K562 (cell line): ENCODE measurements at regions not wholly inside any gene's neighbourhood (a gene's known extent, or its start where the extent isn't known, plus 50 kb on each side); places are given as distances from the start of the nearest gene placed in this dataset.

Experiments used
- ATAC-seq: fragments of 200-7000 bp; cut with Tn5 transposase; 3 replicates; pipeline ENCODE4 v1.9.1; 2020; ENCODE audit warnings: moderate library complexity
- BruUV-seq: library from RNA; stranded (reverse); fragments of 400-500 nt; replicated peaks from 2 replicates; lab custom pipeline; 2021; lab: Mats Ljungman, UMichigan
- CTCF ChIA-PET: fragments of 300-600 bp; formaldehyde crosslinking; extraction: SDS; loops from one replicate; lab custom pipeline; 2021; ENCODE audit warnings: low intra/inter-chr PET ratio; lab: Yijun Ruan, JAX
- POLR2A ChIA-PET: fragments of 300-600, 350-650 bp; sonication (Branson Sonifier 250); formaldehyde crosslinking; extraction: SDS; loops from one replicate; lab custom pipeline; 2021; ENCODE audit warnings: antibody characterized with exemption, inconsistent platforms; lab: Yijun Ruan, JAX
- DNase-seq, 4 experiments: peaks; one replicate each; pipeline versions ENCODE4 v3.0.0 to v3.0.0-alpha.2; 2011 to 2018; ENCODE audit warnings: low spot score in 3 of 4, mixed read lengths in 3 of 4; ENCODE audit errors: extremely low read depth in 1 of 4
- FAIRE-seq: peaks from 2 replicates; lab custom pipeline; 2011; peaks lifted over from hg19 to GRCh38; lab: Jason Lieb, UNC
- H2AFZ ChIP-seq: 2 replicates; pipeline ENCODE4 v1.6.0; 2011; ENCODE audit warnings: low read depth, low read length, control low read depth, inconsistent platforms
- H3K27ac ChIP-seq: fragments of 200-600 bp; 3 replicates; pipeline ENCODE4 v1.8.0; 2011; ENCODE audit warnings: low read depth, mild to moderate bottlenecking, control low read depth, inconsistent platforms, low read length, moderate library complexity, mixed read lengths; ENCODE audit errors: extremely low read depth
- H3K27me3 ChIP-seq, 2 experiments: fragments of 300-600 bp in 1 of 2; 2 replicates in 1 of 2; 3 replicates in 1 of 2; pipeline versions ENCODE4 v1.6.0 to v1.8.0; 2011; ENCODE audit warnings: inconsistent platforms in 2 of 2, low read length in 2 of 2, mild to moderate bottlenecking in 1 of 2, mixed read lengths in 1 of 2, moderate library complexity in 1 of 2; ENCODE audit not compliant: control insufficient read depth in 2 of 2, insufficient read depth in 2 of 2
- H3K36me3 ChIP-seq: fragments of 300-600 bp; 3 replicates; pipeline ENCODE4 v1.8.0; 2011; ENCODE audit warnings: mild to moderate bottlenecking, low read length, inconsistent platforms; ENCODE audit not compliant: control insufficient read depth, insufficient read depth
- H3K4me1 ChIP-seq, 2 experiments: fragments of 200-600 bp in 1 of 2; replicated peaks in 1 of 2; 2 replicates in 1 of 2; 3 replicates in 1 of 2; pipeline versions ENCODE4 v1.5.1 to v1.8.0; 2011; ENCODE audit warnings: inconsistent platforms in 2 of 2, low read length in 2 of 2, mild to moderate bottlenecking in 1 of 2, mixed read lengths in 1 of 2, moderate library complexity in 1 of 2; ENCODE audit not compliant: control insufficient read depth in 2 of 2, insufficient read depth in 2 of 2
- H3K4me2 ChIP-seq: 2 replicates; pipeline ENCODE4 v1.6.1; 2011; ENCODE audit warnings: low read length, control low read depth, inconsistent platforms, mixed read lengths; ENCODE audit not compliant: insufficient read depth
- H3K4me3 ChIP-seq: fragments of 200-600 bp; sonication (generic), shearing (Covaris generic); 2 replicates; pipeline ENCODE4 v1.5.1; 2016; ENCODE audit warnings: control low read depth, inconsistent platforms
- H3K79me2 ChIP-seq: fragments of 200-600 bp; 3 replicates; pipeline ENCODE4 v1.8.0; 2011; ENCODE audit warnings: low read length, inconsistent platforms; ENCODE audit not compliant: control insufficient read depth, insufficient read depth
- H3K9ac ChIP-seq, 2 experiments: 2 replicates each; pipeline versions ENCODE4 v1.6.0 to v1.6.1; 2011; ENCODE audit warnings: low read depth in 2 of 2, low read length in 2 of 2, control low read depth in 1 of 2, inconsistent platforms in 1 of 2, mild to moderate bottlenecking in 1 of 2, mixed read lengths in 1 of 2; ENCODE audit not compliant: insufficient read depth in 1 of 2
- H3K9me1 ChIP-seq: one replicate; pipeline ENCODE4 v1.6.0; 2011; ENCODE audit warnings: inconsistent platforms, mild to moderate bottlenecking, low read length, moderate library complexity; ENCODE audit not compliant: control insufficient read depth, insufficient read depth
- H3K9me3 ChIP-seq: replicated peaks from 2 replicates; pipeline ENCODE4 v1.5.1; 2011; ENCODE audit warnings: low read depth, low read length, inconsistent platforms; ENCODE audit not compliant: control insufficient read depth, insufficient read depth
- H4K20me1 ChIP-seq: replicated peaks from 2 replicates; pipeline ENCODE4 v1.6.1; 2011; ENCODE audit warnings: low read length, inconsistent platforms, mixed read lengths; ENCODE audit not compliant: control insufficient read depth, insufficient read depth
- ARID1B ChIP-seq: fragments of 450-650 bp; IDR thresholded peaks from 2 replicates; pipeline ENCODE4 v1.6.1; 2016; ENCODE audit warnings: antibody characterized with exemption, mild to moderate bottlenecking, inconsistent platforms
- ATF7 ChIP-seq: fragments of 450-650 bp; IDR thresholded peaks from 2 replicates; pipeline ENCODE4 v1.7.1; 2014; ENCODE audit warnings: mild to moderate bottlenecking, moderate library complexity
- BHLHE40 ChIP-seq: IDR thresholded peaks from 2 replicates; pipeline ENCODE4 v1.6.1; 2011; ENCODE audit warnings: low read length, improper control_type of control experiment
- CBX3 ChIP-seq, 2 experiments: IDR thresholded peaks; 1 replicate in 1 of 2; 2 replicates in 1 of 2; pipeline ENCODE4 v1.6.1; 2012; ENCODE audit warnings: inconsistent platforms in 2 of 2, low read length in 2 of 2, borderline replicate concordance in 1 of 2, control low read depth in 1 of 2
- CCNT2 ChIP-seq: IDR thresholded peaks from 2 replicates; pipeline ENCODE4 v1.6.1; 2011; ENCODE audit warnings: borderline replicate concordance, low read depth, mild to moderate bottlenecking, moderate library complexity, mixed read lengths, low read length; ENCODE audit not compliant: insufficient read length; ENCODE audit errors: extremely low read depth
- CREM ChIP-seq: IDR thresholded peaks from 2 replicates; pipeline ENCODE4 v1.6.1; 2014; ENCODE audit warnings: antibody characterized with exemption, low read depth
- ESRRA ChIP-seq: fragments of 450-650 bp; IDR thresholded peaks from 2 replicates; pipeline ENCODE4 v1.6.1; 2014; ENCODE audit warnings: low read depth, mild to moderate bottlenecking, moderate library complexity, borderline replicate concordance
- ETV1 ChIP-seq: fragments of 450-650 bp; conservative IDR thresholded peaks from 2 replicates; pipeline ENCODE4 v1.6.1; 2016; ENCODE audit warnings: missing genetic modification characterization, control low read depth, low read depth, missing compliant biosample characterization
- GABPB2 ChIP-seq: fragments of 250-450 bp; sonication (Bioruptor Pico); conservative IDR thresholded peaks from 2 replicates; pipeline ENCODE4 v1.5.1; 2021; ENCODE audit warnings: mild to moderate bottlenecking
- L3MBTL2 ChIP-seq: fragments of 450-650 bp; IDR thresholded peaks from 2 replicates; pipeline ENCODE4 v1.6.1; 2016; ENCODE audit warnings: mild to moderate bottlenecking, moderate library complexity
- LARP7 ChIP-seq: fragments of 450-650 bp; IDR thresholded peaks from 2 replicates; pipeline ENCODE4 v1.6.1; 2016
- MEIS2 ChIP-seq: fragments of 450-650 bp; IDR thresholded peaks from 2 replicates; pipeline ENCODE4 v1.6.1; 2014; ENCODE audit warnings: mild to moderate bottlenecking; ENCODE audit not compliant: partially characterized antibody
- MYC ChIP-seq, 2 experiments: fragments of 250-450 bp in 1 of 2; sonication (Bioruptor Pico) in 1 of 2; IDR thresholded peaks; 2 replicates each; pipeline versions ENCODE4 v1.5.1 to v1.6.1; 2012 to 2021; ENCODE audit warnings: low read depth in 2 of 2, borderline replicate concordance in 1 of 2, improper control_type of control experiment in 1 of 2, low read length in 1 of 2, mild to moderate bottlenecking in 1 of 2, moderate library complexity in 1 of 2
- NFRKB ChIP-seq: fragments of 450-650 bp; IDR thresholded peaks from 2 replicates; pipeline ENCODE4 v1.6.1; 2016; ENCODE audit warnings: low read depth
- POLR2AphosphoS5 ChIP-seq: IDR thresholded peaks from 2 replicates; pipeline ENCODE4 v1.6.1; 2011; ENCODE audit warnings: mild to moderate bottlenecking, low read depth, low read length, moderate library complexity; ENCODE audit not compliant: control insufficient read depth, insufficient read depth
- RBM17 ChIP-seq: fragments of 200-400 bp; formaldehyde crosslinking; IDR thresholded peaks from 2 replicates; pipeline ENCODE4 v1.6.1; 2017; ENCODE audit warnings: low read depth, mild to moderate bottlenecking, low read length, borderline replicate concordance
- SOX6 ChIP-seq: fragments of 450-650 bp; IDR thresholded peaks from 2 replicates; pipeline ENCODE4 v1.6.1; 2014; ENCODE audit warnings: mild to moderate bottlenecking
- SPI1 ChIP-seq: IDR thresholded peaks from 2 replicates; pipeline ENCODE4 v1.6.1; 2011; ENCODE audit warnings: low read depth, low read length, control low read depth, borderline replicate concordance
- TEAD4 ChIP-seq, 2 experiments: sonication (generic) in 1 of 2; formaldehyde crosslinking in 1 of 2; IDR thresholded peaks; 2 replicates each; pipeline versions ENCODE4 v1.6.1 to v1.8.0; 2012 to 2022; ENCODE audit warnings: borderline replicate concordance in 1 of 2, inconsistent platforms in 1 of 2, low read length in 1 of 2, mild to moderate bottlenecking in 1 of 2, missing genetic modification reagents in 1 of 2
- ZEB2 ChIP-seq: fragments of 450-650 bp; IDR thresholded peaks from 2 replicates; pipeline ENCODE4 v1.6.1; 2016
- ZNF175 ChIP-seq: fragments of 200-800 bp; sonication (Bioruptor generic); IDR thresholded peaks from 2 replicates; pipeline ENCODE4 v1.6.1; 2016; ENCODE audit warnings: low read depth, mild to moderate bottlenecking, missing genetic modification characterization, missing compliant biosample characterization
- WGBS: fragments of 100-300 bp; shearing (Covaris generic); methylation state at CpG from one replicate; pipeline ENCODE4 v1.1.6; 2016; ENCODE audit warnings: low coverage, mixed read lengths; ENCODE audit not compliant: insufficient coverage; ENCODE audit errors: missing lambda C conversion rate; 5-methylcytosine and 5-hydroxymethylcytosine counted together
- in situ Hi-C: fragments of 300-500 bp; cut with MboI; formaldehyde crosslinking; loops from 4 replicates; pipeline ENCODE4 v1.15.0; 2018; ENCODE audit warnings: inconsistent platforms, mixed read lengths
- intact Hi-C: fragments of 100-400 bp; cut with micrococcal nuclease; formaldehyde crosslinking; loops from 2 replicates; pipeline ENCODE4 v1.14.2; 2022

GRCh38 chr7:130942211-130942964 is 208.4 kb upstream of the KLF14 start:
- intact Hi-C loops (loop anchor here (2.0 kb wide), 2 partner anchors 18 to 30 kb away; no protein-coding TSS in a partner anchor), in situ Hi-C loops (no loop called here)
- Histone ChIP-seq H3K79me2 (peaks cover 3% of the 10 kb centered on the region; the same call in 1 of the 3 replicates), H3K9me3 (no peaks in the 10 kb centered on the region), H3K4me3 (peak overlapping the region; percentile 45), H3K36me3 (no peaks in the 10 kb centered on the region), H4K20me1 (no peaks in the 10 kb centered on the region), H3K4me2 (peak overlapping the region; percentile 89), H2AFZ (peak overlapping the region; percentile 97), H3K9ac (peak overlapping the region; percentile 82 to 87; a peak in 3 of 4 replicates), H3K9me1 (no peaks in the 10 kb centered on the region), H3K27me3 (no peaks in the 10 kb centered on the region), H3K27ac (peak overlapping the region; percentile 93), H3K4me1 (peaks cover 0 to 18% of the 10 kb centered on the region in 2 experiments; a peak in 4 of 5 replicates)
- DNase-seq (peak; percentile 58 to 82 (median 70)), ATAC-seq (peak; percentile 81), FAIRE-seq (peak; percentile 49)
- ChIA-PET POLR2A (interaction anchor here (0.8 to 3.3 kb wide), 7 partner anchors 10 to 45 kb away, joined by 3 to 32 read pairs (median 5); no protein-coding TSS in a partner anchor), CTCF (no interaction called here)
- no TSS peak for BruUV-seq
- WGBS = 4% methylated on average over 10 of the region's 10 CpGs
- TF ChIP-seq CCNT2 (no peak), MEIS2 (peak; percentile 8), ETV1 (tag) (no peak), BHLHE40 (peak; percentile 71; the same call in 1 of the 2 replicates), SOX6 (peak; percentile 59), L3MBTL2 (peak; percentile 50), LARP7 (no peak), POLR2AphosphoS5 (peak; percentile 73), ESRRA (peak; percentile 62; the same call in 1 of the 2 replicates), ARID1B (peak; percentile 27), ZNF175 (peak; percentile 38; the same call in 1 of the 2 replicates), ZEB2 (peak; percentile 76), NFRKB (peak; percentile 74), CBX3 (IDR thresholded peaks at IDR 0.05; ENCODE audit: borderline replicate concordance in 1 of 2, low read length in 2 of 2) (peak in 1 of 2 experiments; percentile 61; a peak in 1 of 3 replicates), GABPB2 (CRISPR knock-in tag) (no peak), RBM17 (no peak), MYC (IDR thresholded peaks at IDR 0.05; ENCODE audit: low read depth, low read length) (no peak; the same call in 1 of the 2 replicates), MYC (CRISPR knock-in tag; IDR thresholded peaks at IDR 0.05; ENCODE audit: borderline replicate concordance, low read depth) (no peak), SPI1 (no peak), CREM (peak; percentile 77), TEAD4 (IDR thresholded peaks at IDR 0.05; ENCODE audit: low read length) (peak; percentile 44), TEAD4 (CRISPR knock-in tag; IDR thresholded peaks at IDR 0.05; ENCODE audit: borderline replicate concordance) (no peak), ATF7 (peak; percentile 54; the same call in 1 of the 2 replicates)
